Activated B cell treated with CpG ODN at 0.5 μM for 24 hours (primary cell): ENCODE measurements at regions not wholly inside any gene's neighbourhood (a gene's known extent, or its start where the extent isn't known, plus 50 kb on each side); places are given as distances from the start of the nearest gene placed in this dataset.

Experiments
- ATAC-seq: fragments of 200-7000 bp; cut with Tn5 transposase; one replicate; pipeline ENCODE4 v1.10.0; 2021; ENCODE audit warnings: low read depth, mild to moderate bottlenecking, moderate library complexity
- CTCF ChIA-PET: fragments of 350-600 bp; sonication (Branson Sonifier 250); formaldehyde crosslinking; loops from one replicate; lab custom pipeline; 2021; ENCODE audit warnings: antibody characterized with exemption; lab: Charles Lee
- POLR2A ChIA-PET: fragments of 350-600 bp; sonication (Branson Sonifier 250); formaldehyde crosslinking; loops from one replicate; lab custom pipeline; 2021; ENCODE audit warnings: antibody characterized with exemption; lab: Charles Lee
- DNase-seq: peaks from one replicate; pipeline ENCODE4 v3.0.0; 2022
- H3K27ac Mint-ChIP-seq: one replicate; pipeline ENCODE4 v1.8.0; 2020; ENCODE audit warnings: mixed read lengths
- H3K27me3 Mint-ChIP-seq: one replicate; pipeline ENCODE4 v1.8.0; 2021; ENCODE audit warnings: mixed read lengths
- H3K36me3 Mint-ChIP-seq: one replicate; pipeline ENCODE4 v1.8.0; 2021; ENCODE audit warnings: low read depth, mixed read lengths
- H3K4me1 Mint-ChIP-seq: one replicate; pipeline ENCODE4 v1.8.0; 2021; ENCODE audit warnings: mixed read lengths
- H3K4me3 Mint-ChIP-seq: one replicate; pipeline ENCODE4 v1.8.0; 2020; ENCODE audit warnings: mild to moderate bottlenecking, mixed read lengths
- H3K9me3 Mint-ChIP-seq: one replicate; pipeline ENCODE4 v1.8.0; 2020; ENCODE audit warnings: mixed read lengths
- intact Hi-C: fragments of 100-400 bp; cut with micrococcal nuclease; formaldehyde crosslinking; loops from one replicate; pipeline ENCODE4 v1.15.1; 2024
- TF ChIP-seq, protein P1 (sequence below): fragments of 200-600 bp; IDR thresholded peaks from one replicate; pipeline ENCODE4 v1.8.0; 2022; ENCODE audit warnings: antibody characterized with exemption, mild to moderate bottlenecking

DNA sequence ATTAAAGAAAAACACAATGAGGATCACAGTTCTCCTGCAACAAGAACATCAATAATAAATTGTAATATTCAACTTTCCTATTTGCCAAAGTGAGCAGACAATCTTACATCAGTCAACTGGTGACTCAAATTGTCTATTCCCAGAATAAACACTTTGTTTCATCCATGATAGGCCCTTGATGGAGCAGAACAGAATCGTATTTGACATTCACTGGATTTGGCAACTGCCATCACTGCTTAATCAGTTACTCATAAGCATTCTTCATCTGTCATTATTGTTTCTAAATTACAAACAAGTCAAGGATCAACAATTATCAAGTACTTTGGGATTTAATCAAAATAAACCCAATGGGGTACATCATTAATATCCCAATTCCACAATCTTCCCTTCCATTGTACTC, 398.4 kb downstream of the GABRG2 start:
- ChIA-PET POLR2A (no interaction called here), CTCF (no interaction called here)
- Mint-ChIP-seq H3K4me1 (no peaks in the 10 kb centered on the region), H3K36me3 (no peaks in the 10 kb centered on the region), H3K27me3 (no peaks in the 10 kb centered on the region), H3K4me3 (no peak overlapping the region), H3K27ac (no peak overlapping the region), H3K9me3 (peaks cover 2% of the 10 kb centered on the region)
- ATAC-seq (no peak), DNase-seq (no peak)
- TF ChIP-seq, protein P1, sequence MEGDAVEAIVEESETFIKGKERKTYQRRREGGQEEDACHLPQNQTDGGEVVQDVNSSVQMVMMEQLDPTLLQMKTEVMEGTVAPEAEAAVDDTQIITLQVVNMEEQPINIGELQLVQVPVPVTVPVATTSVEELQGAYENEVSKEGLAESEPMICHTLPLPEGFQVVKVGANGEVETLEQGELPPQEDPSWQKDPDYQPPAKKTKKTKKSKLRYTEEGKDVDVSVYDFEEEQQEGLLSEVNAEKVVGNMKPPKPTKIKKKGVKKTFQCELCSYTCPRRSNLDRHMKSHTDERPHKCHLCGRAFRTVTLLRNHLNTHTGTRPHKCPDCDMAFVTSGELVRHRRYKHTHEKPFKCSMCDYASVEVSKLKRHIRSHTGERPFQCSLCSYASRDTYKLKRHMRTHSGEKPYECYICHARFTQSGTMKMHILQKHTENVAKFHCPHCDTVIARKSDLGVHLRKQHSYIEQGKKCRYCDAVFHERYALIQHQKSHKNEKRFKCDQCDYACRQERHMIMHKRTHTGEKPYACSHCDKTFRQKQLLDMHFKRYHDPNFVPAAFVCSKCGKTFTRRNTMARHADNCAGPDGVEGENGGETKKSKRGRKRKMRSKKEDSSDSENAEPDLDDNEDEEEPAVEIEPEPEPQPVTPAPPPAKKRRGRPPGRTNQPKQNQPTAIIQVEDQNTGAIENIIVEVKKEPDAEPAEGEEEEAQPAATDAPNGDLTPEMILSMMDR = no peak
- intact Hi-C loops = no loop called here

DNA sequence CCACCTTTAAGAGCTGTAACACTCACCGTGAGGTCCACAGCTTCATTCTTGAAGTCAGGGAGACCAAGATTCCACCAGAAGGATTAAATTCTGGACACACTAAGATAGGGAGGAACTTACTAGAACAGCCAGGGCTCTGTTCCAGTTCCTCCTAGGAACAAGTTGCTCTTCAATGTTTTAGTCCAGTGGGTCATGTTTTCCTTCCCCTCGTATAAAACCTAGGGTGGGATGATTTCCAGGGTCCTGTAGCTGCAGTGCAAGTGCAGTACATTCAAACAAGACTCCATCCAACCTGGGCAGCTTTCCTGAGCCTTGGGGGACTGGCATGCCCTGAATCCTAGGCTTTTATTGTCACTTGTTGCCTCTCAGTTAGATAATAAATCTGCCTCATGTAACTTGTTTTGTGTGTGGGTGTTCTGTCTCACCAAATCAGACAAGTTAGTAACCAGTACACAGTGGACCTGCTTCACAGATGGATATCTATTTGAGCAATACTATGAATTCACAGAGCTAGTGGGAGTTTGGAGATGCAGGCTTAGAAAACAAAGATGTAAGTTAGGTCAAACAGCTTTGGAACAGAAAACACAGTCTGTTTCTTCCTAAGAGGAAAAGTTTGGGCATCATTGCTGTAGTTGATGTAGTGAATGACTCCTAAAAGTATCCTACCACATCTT, 405.6 kb downstream of the GABRG2 start:
- ATAC-seq (no peak), DNase-seq (no peak)
- TF ChIP-seq, protein P1 = no peak
- intact Hi-C loops = no loop called here
- ChIA-PET CTCF (no interaction called here), POLR2A (no interaction called here)
- Mint-ChIP-seq H3K36me3 (no peaks in the 10 kb centered on the region), H3K27me3 (no peaks in the 10 kb centered on the region), H3K4me3 (no peak overlapping the region), H3K4me1 (no peaks in the 10 kb centered on the region), H3K9me3 (no peaks in the 10 kb centered on the region), H3K27ac (no peak overlapping the region)

DNA sequence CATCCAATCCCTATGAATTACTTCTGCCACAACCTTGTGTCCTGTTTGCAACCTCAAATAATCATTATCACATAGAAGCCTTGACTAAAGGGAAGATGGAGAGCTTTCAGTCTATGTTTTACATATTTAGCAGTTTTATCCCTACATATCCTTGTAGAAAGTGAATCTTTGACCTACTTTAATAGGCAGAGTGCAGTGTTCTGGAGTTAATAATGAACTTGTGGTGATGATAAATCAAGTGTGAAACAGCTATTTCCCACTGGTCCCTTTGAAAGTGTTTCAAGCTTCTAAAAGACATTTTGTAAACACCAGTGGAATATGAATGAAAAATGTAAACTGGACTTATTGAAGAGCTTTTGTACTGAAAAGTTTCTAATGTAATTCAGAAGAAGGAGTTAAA, 406.7 kb downstream of the GABRG2 start:
- ATAC-seq (no peak), DNase-seq (no peak)
- Mint-ChIP-seq H3K27me3 (no peaks in the 10 kb centered on the region), H3K36me3 (no peaks in the 10 kb centered on the region), H3K9me3 (no peaks in the 10 kb centered on the region), H3K4me1 (no peaks in the 10 kb centered on the region), H3K4me3 (no peak overlapping the region), H3K27ac (no peak overlapping the region)
- POLR2A ChIA-PET = no interaction called here
- intact Hi-C loops = no loop called here
- TF ChIP-seq, protein P1 = no peak
- CTCF ChIA-PET = no interaction called here

DNA sequence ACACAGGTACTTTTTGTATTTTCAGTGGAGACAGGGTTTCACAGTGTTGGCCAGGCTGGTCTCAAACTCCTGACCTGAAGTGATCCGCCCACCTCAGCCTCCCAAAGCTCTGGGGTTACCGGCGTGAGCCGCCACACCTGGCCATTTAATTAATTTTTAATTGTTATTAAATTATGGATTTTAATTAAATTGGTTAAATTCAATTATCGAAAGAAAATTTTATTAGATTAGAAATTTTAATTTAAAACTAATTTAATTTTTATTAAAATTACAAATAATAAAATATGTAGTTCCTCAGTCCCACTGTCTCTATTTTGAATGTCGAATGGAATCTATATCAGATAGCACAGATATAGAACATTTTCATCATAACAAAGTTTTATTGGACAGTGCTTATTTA, 416.5 kb downstream of the GABRG2 start:
- no peak overlapping the region for H3K4me3 Mint-ChIP-seq
- H3K27me3 Mint-ChIP-seq = no peaks in the 10 kb centered on the region
- no peak for ATAC-seq
- H3K9me3 Mint-ChIP-seq = peaks cover 2% of the 10 kb centered on the region
- TF ChIP-seq, protein P1 = no peak
- no peak overlapping the region for H3K27ac Mint-ChIP-seq
- no peaks in the 10 kb centered on the region for H3K4me1 Mint-ChIP-seq
- H3K36me3 Mint-ChIP-seq = no peaks in the 10 kb centered on the region
- CTCF ChIA-PET = no interaction called here
- POLR2A ChIA-PET = no interaction called here
- intact Hi-C loops = no loop called here
- DNase-seq = no peak

DNA sequence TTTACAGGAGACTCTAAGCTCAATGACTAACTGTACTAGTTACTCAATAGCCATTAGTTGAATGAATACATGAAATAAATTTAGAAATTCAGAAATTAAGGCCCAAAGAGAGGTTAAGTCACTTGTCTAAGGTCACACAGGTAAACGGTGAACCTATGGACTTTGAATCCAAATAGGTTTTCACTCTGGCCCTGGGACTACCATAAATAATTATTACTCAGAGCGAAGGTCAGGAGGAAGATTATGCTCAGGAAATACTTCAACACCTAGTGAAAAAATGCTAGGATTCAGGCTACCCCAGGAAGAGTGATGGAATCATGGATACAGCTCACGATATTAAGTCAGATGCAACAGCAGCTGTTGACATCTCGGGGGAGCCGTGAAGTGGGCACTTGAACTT, 417.4 kb downstream of the GABRG2 start:
- POLR2A ChIA-PET = no interaction called here
- ATAC-seq (no peak), DNase-seq (no peak)
- no peak overlapping the region for H3K4me3 Mint-ChIP-seq
- H3K9me3 Mint-ChIP-seq = peaks cover 2% of the 10 kb centered on the region
- H3K27me3 Mint-ChIP-seq = no peaks in the 10 kb centered on the region
- intact Hi-C loops = no loop called here
- no peaks in the 10 kb centered on the region for H3K36me3 Mint-ChIP-seq
- CTCF ChIA-PET = no interaction called here
- TF ChIP-seq, protein P1 = no peak
- H3K27ac Mint-ChIP-seq = no peak overlapping the region
- no peaks in the 10 kb centered on the region for H3K4me1 Mint-ChIP-seq
